Right lung (tissue), 2 donors: ENCODE measurements at regions not wholly inside any gene's neighbourhood (a gene's known extent, or its start where the extent isn't known, plus 50 kb on each side); places are given as distances from the start of the nearest gene placed in this dataset.
"Not testable (repeated sequence)": the region's sequence is repeated elsewhere in the genome, so short reads cannot be mapped to it uniquely, and the experiment has no call there.

Experiments used
- DNase-seq, 2 donors: peaks; one replicate each; pipeline ENCODE4 v3.0.0-alpha.2; 2013

DNA sequence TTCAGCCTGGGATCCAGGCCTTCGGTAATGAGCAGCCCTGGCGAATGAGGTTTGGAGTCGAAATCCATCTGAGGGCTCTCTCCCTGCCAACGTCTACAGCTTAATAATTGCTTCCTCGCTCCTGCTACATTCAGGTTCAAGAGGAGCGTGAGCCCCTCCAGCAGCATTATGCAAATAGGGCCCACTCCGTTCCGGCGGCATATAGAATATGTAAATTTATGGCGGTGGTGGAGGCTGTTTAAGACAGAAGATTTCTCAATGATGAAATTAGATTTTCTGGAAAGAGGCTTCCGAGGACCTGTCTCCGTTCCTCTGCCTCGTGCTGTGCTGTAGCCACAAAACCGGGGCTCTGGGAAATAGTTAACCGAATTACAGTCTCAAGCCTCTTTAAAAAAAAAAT lies 402.8 kb downstream of the MIAT start:
- DNase-seq: no peak

DNA sequence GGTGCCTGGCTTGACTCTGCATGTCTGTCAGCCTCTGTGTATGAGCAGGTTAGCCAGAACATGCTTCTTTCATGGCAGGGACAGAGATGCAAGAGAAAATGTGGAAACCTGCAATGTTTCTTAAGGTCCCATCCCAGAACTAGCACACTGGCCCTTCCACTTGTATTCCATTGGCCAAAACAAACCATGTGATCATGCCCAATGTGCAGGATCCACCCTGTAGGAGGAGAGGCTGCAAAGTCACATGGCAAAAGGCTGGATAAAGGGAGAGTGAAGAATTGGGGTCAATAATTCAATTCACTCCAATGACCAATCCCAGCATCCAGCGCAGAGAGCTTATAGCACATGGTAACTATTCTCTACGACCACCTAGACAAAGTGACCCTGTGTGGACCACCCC lies 405.5 kb downstream of the MIAT start:
- DNase-seq: no peak

DNA sequence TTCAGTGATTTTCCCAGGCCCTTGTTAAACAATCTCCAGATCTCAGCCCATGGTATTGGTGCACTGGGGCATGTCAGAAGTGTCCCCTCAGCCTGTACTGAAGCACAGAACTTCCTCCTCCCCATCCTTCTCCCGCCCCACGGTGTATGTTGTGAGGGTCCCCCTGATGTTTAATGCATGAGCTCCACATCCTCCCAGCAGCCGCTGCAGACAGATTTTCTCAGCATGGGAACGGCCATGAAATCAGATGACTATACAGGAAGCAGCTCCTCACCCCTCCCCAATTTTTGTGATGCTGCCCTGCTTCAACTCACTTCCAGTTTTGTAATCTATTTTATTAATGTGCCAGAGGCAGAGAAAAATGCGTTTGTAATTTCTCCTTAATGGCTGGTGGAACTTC lies 406.0 kb downstream of the MIAT start:
- DNase-seq: no peak

DNA sequence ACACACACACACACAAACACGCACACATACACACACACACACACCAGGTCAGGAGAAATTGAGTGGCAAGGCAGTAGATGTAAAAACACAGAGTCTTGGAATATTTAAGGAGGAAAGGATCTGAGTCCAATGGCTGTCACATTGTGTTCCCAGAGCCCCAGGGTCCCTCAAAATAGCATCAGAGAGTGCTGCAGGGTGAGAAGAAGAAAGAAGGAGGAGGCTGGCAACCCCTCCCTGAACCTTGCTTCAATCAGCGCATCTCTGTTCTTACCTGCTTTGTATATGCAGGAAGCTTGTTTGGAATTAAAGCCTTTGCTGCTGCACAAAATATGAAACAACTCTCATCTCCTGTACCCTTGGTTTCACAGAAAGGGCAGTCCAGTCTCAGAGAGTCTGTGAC lies 406.5 kb downstream of the MIAT start:
- DNase-seq: no peak

DNA sequence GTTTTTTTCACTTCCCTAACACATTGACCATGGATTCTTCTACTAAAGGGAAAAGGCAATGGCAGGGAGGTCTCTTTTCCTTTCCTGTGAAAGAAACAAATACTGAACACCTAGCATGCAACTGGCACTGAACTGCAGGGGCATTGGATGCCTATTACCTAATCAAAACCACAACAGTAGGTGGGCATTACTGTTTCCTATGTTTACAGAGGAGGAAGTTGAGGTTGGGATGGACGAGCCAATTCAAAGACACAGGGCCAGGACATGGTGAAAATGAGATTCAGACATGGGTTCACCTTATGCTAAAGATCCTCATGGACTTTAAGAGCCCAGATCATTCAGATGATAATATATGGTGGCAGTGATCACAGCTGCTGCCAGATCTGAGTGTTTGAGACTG lies 407.0 kb downstream of the MIAT start:
- DNase-seq: no peak

DNA sequence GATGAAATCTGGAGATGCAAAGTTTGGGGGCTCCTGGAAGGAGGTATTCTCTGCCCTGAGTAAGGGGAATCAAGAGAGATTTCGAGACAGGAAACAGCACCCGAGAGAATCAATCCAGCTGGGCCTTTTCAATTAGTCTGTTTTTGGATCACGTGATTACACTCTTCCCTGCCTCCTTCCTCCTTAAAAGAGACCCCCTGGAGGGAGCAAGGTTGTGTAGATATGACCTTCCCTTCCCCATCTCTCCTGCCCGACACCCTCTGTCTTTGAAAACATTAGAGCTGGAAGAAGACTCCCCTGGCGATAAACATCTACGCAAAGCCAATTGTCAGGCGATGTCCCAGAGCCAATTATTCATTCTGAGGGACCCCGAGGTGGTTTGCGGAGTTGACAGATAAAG lies 407.9 kb downstream of the MIAT start:
- no peak for DNase-seq

DNA sequence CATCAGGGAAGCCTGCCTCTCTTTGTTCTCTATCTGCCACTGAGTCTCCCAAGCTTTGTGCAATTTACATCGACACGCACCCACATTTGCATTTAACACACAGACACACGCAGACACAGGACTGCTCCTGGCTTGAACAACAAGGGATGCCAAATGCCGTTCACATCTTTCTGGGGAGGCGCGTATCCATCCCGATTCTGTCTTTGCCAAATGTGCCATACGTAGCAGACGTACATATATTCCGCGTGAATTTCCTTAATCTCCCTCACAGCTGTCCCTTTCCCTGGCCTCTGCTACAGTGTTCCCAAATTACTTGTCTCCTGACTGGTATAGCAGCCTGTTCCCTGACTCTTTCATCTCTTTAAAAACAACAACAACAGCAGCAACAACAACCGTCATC lies 409.5 kb downstream of the MIAT start:
- no peak for DNase-seq

DNA sequence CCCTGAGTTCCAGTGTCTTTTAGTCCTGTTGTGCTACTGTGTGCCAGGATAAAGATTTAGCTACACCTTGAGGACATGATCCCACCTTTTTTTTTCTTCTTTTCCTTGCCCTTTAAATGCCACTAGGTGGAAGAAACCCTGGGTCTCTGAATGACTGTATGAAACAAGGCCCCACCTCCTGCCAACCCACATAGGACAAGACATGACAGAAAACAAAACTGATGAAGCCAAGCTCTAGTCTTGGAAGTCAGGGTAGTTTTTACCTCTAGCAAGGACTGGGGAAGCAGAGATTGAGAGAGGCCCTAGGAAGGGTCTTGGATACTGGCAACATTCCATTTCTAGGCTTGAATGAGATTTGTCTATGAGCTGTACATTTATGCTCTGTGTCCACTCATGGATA lies 410.7 kb downstream of the MIAT start:
- DNase-seq: no peak

DNA sequence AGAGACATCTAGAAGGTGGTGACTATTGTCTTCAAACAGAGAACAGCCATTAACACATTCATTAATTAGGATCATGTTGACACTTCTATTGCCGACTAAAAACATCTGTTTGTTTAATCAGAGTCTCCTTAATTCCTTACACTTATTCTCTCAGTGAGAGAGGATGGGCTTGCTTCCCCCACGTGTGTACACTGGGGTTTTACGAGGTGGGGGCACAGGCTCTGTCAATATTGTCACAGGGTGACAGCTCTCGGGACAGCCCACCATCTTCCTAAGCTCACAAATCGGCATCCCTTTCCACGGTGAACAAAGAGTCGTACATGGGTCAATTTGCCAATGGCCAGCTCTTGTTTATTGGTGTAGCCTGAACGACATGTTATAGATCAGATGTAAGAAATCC lies 413.2 kb downstream of the MIAT start:
- no peak for DNase-seq

DNA sequence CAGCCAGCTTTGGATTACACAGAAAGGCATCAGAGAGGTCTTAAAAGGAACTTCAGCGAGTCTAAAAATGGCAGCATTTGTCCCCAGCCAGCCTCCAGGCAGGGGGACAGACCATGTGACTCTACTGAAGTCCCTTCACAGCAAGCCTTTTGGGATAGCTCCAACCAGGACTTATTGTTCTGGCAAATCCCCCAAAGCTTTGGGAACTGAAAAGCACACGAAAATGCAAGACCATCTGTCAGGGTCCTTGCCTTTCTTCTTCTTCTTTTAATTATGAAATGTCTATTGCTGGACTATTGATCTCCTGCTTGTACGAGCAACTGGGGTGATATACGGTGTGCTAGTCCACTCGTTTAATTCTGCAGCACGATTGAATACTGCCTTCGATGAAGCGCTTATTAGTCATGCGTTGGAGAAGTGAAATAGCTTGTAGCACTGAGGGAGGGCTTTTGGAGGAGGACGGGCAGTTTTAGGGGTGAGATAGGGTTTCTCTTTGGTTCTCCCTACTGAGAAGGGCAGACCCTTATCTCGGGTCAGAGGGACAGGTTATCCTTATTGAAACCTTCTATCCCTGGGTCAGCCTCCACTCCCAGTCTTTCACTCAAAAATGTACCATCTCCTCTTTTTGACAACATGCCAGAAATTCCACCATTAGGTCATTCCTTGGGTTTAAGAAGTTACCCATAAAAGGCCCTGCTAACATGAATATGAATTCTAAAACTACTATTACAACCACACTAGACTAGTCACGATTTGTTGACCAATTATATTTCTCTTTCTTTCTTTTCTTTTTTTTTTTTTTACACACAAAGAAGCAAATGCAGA lies 416.4 kb downstream of the MIAT start:
- DNase-seq: no peak

DNA sequence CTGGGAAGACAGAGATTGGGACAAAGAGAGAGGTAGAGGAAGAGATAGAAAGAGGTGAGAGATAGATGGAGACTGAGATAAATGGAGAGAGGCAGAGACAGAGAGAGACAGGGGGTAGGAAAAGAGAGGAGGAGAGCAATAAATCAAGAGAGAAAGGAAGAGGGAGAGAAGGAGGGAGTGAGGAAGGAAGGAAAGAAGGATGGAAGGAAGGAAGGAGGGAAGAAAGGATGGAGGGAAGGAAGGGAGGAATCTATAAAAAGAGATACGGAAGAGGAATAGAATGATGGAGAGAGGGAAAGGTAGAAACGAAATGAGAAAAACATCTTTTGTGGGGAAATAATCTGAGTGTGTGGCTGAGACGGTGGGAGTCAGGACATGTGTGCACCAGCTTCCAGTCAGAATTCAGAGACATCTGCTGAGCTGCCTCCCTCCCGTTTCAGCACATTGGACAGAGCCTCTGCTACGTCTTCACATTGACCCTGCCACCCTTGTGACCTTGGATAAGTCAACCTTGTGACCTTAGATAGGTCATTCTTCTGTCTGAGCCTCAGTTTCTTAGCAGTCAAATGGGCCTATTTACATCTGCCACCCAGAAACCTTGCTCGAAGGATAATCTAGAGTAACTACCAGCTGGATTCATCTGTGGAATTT lies 417.8 kb downstream of the MIAT start:
- no peak for DNase-seq

DNA sequence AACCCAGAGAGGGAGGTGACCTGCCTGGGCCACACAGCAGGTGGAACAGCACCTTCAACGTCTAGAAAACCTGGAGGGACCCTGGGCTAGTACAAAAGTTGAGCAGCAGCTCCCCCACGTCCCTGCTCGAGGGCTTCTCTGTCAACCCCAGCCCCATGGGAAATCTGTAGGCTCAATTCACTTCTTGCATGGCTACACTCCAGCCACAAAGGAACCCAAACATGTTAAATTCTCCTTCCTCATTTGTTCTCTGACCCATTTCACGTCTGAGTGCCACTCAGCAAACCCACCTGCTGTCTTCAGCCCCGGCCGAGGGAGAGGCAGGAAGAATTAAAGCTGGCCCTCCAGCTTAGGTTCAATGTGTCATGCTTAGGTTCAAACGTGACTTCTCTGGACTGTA lies 418.5 kb downstream of the MIAT start:
- DNase-seq: no peak

DNA sequence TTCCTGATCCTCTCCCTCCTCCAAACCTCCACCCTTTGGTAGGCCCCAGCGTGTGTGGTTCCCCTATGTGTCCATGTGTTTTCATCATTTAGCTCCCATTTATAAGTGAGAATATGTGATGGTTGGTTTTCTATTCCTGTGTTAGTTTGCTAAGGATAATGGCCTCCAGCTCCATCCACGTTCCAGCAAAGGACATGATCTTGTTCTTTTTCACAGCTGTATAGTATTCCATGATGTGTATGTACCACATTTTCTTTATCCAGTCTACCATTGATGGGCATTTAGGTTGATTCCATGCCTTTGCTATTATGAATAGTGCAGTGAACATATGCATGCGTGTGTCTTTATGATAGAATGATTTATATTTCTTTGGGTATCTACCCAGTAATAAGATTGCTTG lies 420.7 kb downstream of the MIAT start:
- DNase-seq: not testable (repeated sequence)

DNA sequence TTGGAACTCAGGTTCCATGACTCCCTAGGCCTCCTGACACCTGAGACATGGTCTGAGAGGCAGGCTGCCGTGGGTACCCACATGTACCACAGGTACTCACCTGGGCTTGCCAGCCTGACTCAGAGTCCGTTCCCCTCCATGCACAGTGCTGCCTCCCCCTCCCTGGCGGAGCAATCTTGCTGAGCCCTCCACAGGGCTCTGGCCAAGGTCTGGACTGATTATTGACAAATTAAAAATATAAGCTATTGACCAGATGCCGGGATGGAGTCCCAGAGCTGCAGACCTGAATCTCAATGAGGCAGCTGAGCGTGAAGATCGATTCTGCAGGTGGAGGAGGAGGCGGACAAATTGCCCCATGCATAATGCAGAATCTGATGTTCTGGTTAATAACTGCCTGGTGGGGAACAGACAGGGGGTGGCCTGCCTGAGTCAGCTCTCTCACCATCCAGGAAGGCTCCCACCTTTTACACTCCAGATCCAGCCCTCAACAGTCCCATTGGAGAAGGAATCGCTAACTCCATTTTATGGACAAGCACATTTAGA lies 422.7 kb downstream of the MIAT start:
- DNase-seq: no peak

DNA sequence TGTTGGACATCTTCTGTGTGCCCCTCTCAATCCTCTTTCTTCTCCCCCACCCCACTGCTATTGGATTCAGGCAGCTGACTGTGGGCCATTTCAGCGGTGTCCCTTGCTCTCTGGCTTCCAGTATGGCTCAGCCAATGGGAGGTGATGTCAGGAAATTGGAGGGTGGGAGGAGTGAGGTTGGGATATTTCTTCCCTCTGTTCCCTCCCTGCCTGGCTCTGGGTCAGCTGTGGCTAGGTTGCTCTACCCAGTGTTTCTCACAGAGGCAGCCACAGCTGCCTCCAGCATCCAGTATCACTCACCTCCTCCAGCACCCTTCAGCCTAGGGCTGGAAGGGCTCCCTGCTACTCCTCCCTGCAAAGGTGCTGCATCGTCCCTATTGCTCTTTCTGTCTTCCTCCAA lies 423.5 kb downstream of the MIAT start:
- no peak for DNase-seq

DNA sequence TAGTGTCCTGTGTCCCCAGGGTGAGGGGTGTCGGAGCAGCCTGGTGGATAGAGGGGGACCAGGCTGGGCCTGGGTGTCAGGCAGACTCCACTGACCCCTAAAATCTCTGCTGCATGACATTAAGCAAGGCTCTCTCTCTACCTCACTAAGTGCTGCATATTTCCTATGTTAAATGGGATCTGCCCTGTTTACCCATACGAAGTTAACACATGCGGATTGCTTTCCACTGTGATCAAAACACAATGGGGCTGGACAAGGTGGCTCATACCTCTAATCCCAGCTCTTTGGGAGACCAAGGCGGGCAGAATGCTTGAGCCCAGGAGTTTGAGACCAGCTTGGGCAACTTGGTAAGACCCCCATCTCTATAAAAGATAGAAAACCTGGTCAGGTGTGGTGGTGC lies 426.2 kb downstream of the MIAT start:
- no peak for DNase-seq

DNA sequence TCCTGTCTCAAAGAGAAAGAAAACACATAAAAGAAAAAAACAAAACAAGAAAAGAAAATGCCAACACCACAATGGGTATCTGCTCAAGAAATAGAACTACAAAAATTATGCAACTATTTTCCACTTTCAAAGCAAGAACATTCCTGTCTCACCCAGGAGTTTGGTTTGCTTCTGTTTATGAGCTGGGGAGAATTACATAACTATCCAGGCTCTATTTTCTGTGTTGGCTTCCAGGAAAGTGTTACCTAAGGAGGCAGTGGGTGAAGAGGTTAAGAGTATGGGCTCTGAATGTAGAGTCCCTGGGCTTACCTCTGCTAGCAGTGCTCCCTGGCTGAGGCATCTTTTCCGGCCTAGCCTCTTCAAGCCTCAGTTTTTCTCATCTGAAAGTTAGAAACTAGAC lies 426.7 kb downstream of the MIAT start:
- DNase-seq: no peak

DNA sequence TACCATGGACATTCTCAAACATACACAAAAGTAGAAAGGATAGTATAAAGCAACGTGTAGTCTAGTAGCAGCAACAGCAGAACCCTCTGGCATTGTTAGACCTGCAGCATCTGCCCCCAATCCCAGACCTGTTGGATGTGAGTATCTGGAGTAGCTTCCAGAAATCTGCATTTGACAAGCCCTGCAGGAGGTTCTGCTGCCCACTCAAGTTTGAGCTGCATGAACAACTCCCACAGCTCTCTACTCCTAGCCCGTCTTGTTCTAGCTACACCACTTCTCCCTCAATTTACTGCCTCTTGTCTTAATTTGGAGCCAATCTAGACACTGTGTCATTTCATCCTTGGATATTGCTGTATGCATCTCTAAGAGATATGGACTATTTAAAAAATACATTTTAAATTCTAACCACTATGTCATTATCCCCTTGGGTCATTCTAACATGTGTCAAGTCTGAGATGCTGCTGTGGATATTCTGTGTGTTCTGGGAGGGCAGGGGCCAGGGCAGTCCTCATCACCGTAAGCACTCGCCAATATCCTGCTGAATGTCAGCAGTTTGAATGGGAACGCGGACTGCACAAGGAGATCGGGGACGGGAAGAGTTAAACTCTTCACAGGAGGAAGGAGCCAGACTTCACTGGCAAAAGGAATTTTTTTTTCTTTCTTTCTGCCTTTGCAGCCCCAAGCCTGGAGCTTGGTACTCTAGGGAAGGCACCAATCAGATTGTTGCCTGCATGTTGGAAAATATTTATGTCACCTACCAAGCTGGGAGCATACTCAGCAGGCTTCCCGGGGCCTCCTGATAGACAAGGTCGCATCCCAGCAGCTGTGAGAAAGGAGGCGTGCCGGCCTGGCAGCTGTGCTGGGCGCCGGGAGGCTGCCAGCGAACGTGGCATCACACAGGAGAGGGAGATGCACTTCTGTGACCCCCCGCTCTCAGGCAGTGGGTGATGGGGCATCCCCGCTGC lies 429.0 kb downstream of the MIAT start:
- DNase-seq: no peak

DNA sequence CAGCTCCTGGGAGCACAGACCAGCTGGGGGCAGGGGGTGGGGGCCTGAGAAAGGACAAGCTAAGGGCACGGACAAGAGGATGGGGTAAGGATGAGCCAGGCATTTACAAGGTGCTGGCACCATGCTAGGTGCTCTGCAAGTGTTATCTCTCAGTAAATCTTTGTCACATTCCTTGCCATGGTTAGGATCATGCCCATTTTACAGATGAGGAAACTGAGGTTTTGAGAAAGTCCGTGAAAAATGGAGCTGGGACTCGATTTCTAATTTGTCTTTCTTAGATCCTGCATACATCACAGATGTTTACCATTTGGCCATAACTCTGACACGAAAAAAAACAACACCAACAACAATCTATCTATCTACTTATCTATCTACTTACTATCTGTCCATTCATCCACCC lies 429.7 kb downstream of the MIAT start:
- DNase-seq: no peak

DNA sequence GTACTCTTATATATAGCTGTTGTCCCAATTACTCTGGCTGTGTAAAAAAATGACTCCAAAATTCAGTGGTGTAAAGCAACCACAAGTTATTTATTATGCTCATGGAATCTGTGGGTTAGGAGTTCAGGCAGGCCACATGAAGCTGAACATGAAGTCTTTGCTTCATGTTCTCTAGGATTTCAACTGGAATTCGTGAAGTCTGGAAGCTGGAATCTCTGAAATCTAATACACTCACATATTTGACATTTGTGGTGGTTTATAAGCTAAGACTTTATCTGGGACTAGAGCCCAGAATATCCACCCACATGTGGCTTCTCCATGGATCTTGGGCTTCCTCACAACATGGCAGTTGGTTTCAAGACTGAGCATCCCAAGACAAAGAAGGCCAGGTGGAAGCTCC lies 430.6 kb downstream of the MIAT start:
- DNase-seq: no peak

DNA sequence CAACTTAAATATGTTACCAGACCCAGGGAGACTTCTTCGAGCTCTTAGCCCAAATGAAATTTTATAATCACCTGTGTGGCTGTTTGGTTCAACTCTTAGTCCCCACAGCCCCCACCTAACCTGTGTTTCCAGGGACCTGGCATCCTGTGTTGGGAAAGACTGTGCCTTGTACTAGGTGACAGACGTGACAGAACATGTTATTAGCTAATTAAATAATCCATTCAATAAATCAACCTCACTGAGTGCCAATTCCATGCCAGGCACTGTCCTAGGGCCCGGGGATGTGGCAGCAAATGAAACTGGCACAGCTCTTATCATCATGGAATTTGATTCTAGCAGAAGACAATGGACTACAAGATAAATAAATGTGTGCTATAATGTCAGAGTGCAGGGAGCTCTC lies 431.9 kb downstream of the MIAT start:
- no peak for DNase-seq

DNA sequence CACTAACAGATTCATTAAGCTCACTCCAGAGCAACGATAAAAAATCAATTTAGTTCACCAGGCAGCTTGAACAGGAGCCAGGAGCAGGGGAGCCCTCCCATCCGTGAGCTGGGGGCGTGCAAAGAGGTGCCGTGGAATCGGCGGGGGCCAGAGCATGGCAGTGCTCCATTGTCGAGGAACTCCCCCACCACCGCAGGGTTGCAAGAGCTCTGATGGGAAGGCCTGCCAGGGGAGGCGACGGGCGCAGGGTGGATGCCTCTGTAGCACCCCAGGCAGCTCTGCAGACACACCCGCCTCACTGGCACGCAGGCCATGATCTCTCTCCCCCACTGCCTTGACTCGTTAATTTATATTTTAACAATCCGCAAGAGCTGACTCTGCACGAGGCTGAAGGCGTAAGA lies 433.2 kb downstream of the MIAT start:
- no peak for DNase-seq
